ENCODE measurements at regions not wholly inside any gene's neighbourhood (a gene's known extent, or its start where the extent isn't known, plus 50 kb on each side); places are given as distances from the start of the nearest gene placed in this dataset.
A peak's percentile ranks its signal among the peaks of the same experiment; 100 is the strongest.
"Not testable (repeated sequence)": the region's sequence is repeated elsewhere in the genome, so short reads cannot be mapped to it uniquely, and the experiment has no call there.

- H3K4me3 ChIP-seq; ATAC-seq; CTCF ChIA-PET; POLR2A ChIA-PET; FAIRE-seq; DNase-seq (ENCODE audit: low read depth in 1 of 2, low spot score in 1 of 2); H3K9me3 ChIP-seq; H3K4me1 ChIP-seq; H3K27ac ChIP-seq; H3K4me2 ChIP-seq: not testable (repeated sequence)
- 91% methylated on average over 25 of the region's 31 CpGs for WGBS (ENCODE audit: missing lambda C conversion rate)
Measured at GRCh38 chr1:149638901-149639658, 55.4 kb downstream of the PPIAL4C start.

- H3K4me1 ChIP-seq; ATAC-seq; POLR2A ChIA-PET; H3K9me3 ChIP-seq; H3K27ac ChIP-seq; FAIRE-seq; CTCF ChIA-PET; H3K4me3 ChIP-seq; DNase-seq (ENCODE audit: low read depth in 1 of 2, low spot score in 1 of 2); H3K4me2 ChIP-seq: not testable (repeated sequence)
- 79% methylated on average over 4 of the region's 4 CpGs for WGBS (ENCODE audit: missing lambda C conversion rate)
Measured at GRCh38 chr1:149641179-149641578, 57.5 kb downstream of the PPIAL4C start.

GRCh38 chr1:149644818-149645217 is 61.2 kb downstream of the PPIAL4C start:
- H3K27ac ChIP-seq; POLR2A ChIA-PET; H3K4me1 ChIP-seq; H3K4me2 ChIP-seq; DNase-seq (ENCODE audit: low read depth in 1 of 2, low spot score in 1 of 2); H3K9me3 ChIP-seq; ATAC-seq; CTCF ChIA-PET; H3K4me3 ChIP-seq; FAIRE-seq: not testable (repeated sequence)
- WGBS (ENCODE audit: missing lambda C conversion rate) = 68% methylated on average over 1 of the region's 1 CpG

GRCh38 chr1:149646360-149647017 is 62.8 kb downstream of the PPIAL4C start:
- H3K4me1 ChIP-seq, CTCF ChIA-PET, H3K9me3 ChIP-seq, POLR2A ChIA-PET, FAIRE-seq: not testable (repeated sequence)
- DNase-seq (ENCODE audit: low read depth in 1 of 2, low spot score in 1 of 2) (peak in 1 of 2 experiments; percentile 51), ATAC-seq (peak; percentile 93 to 96)
- peak overlapping the region; percentile 56 for H3K4me2 ChIP-seq
- peak overlapping the region; percentile 62 to 81 for H3K27ac ChIP-seq
- H3K4me3 ChIP-seq = peak overlapping the region; percentile 51
- WGBS (ENCODE audit: missing lambda C conversion rate) = 3% methylated on average over 10 of the region's 37 CpGs

- peak; percentile 38 to 67; a peak in 4 of 6 replicates for ATAC-seq
- FAIRE-seq = not testable (repeated sequence)
Measured at GRCh38 chr1:149647018-149647373, 63.3 kb downstream of the PPIAL4C start.

GRCh38 chr1:149657750-149658149 is 74.1 kb downstream of the PPIAL4C start:
- ATAC-seq = peak; percentile 27 to 62; a peak in 2 of 6 replicates
- 61% methylated on average over 4 of the region's 4 CpGs for WGBS (ENCODE audit: missing lambda C conversion rate)
- POLR2A ChIA-PET = not testable (repeated sequence)

More at GRCh38 chr1:149647018-149647373, 63.3 kb downstream of the PPIAL4C start:
- POLR2A ChIA-PET; H3K9me3 ChIP-seq; H3K4me1 ChIP-seq; CTCF ChIA-PET; DNase-seq (ENCODE audit: low read depth in 1 of 2, low spot score in 1 of 2): not testable (repeated sequence)
- Histone ChIP-seq H3K4me2 (peak overlapping the region; percentile 56), H3K4me3 (peak overlapping the region; percentile 51), H3K27ac (peak overlapping the region; percentile 62 to 81; a peak in 5 of 6 replicates)
- WGBS (ENCODE audit: missing lambda C conversion rate) = 1% methylated on average over 12 of the region's 20 CpGs

GRCh38 chr1:149658175-149658574 is 74.5 kb downstream of the PPIAL4C start:
- H3K4me2 ChIP-seq; H3K4me3 ChIP-seq; POLR2A ChIA-PET; H3K27ac ChIP-seq; H3K9me3 ChIP-seq; FAIRE-seq; DNase-seq (ENCODE audit: low read depth in 1 of 2, low spot score in 1 of 2); CTCF ChIA-PET; H3K4me1 ChIP-seq: not testable (repeated sequence)
- ATAC-seq = peak; percentile 50 to 56; a peak in 4 of 6 replicates
- 7% methylated on average over 2 of the region's 5 CpGs for WGBS (ENCODE audit: missing lambda C conversion rate)

More at GRCh38 chr1:149657750-149658149, 74.1 kb downstream of the PPIAL4C start:
- H3K4me1 ChIP-seq; DNase-seq (ENCODE audit: low read depth in 1 of 2, low spot score in 1 of 2); H3K9me3 ChIP-seq; H3K4me3 ChIP-seq; H3K27ac ChIP-seq; H3K4me2 ChIP-seq; FAIRE-seq; CTCF ChIA-PET: not testable (repeated sequence)

GRCh38 chr1:149664624-149665023 is 81.0 kb downstream of the PPIAL4C start:
- POLR2A ChIA-PET; CTCF ChIA-PET; H3K4me2 ChIP-seq; DNase-seq (ENCODE audit: low read depth in 1 of 2, low spot score in 1 of 2); H3K9me3 ChIP-seq; H3K4me3 ChIP-seq; H3K4me1 ChIP-seq; FAIRE-seq: not testable (repeated sequence)
- no CpG with 5 or more reads among the region's 2 CpGs for WGBS (ENCODE audit: missing lambda C conversion rate)
- H3K27ac ChIP-seq = peak overlapping the region in 1 of 2 experiments; percentile 40; a peak in 1 of 6 replicates
- ATAC-seq = peak; percentile 65 to 68

GRCh38 chr1:149665033-149665432 is 81.4 kb downstream of the PPIAL4C start:
- H3K4me1 ChIP-seq; FAIRE-seq; DNase-seq (ENCODE audit: low read depth in 1 of 2, low spot score in 1 of 2); POLR2A ChIA-PET; H3K4me3 ChIP-seq; ATAC-seq; H3K9me3 ChIP-seq; CTCF ChIA-PET: not testable (repeated sequence)
- Histone ChIP-seq H3K4me2 (peak overlapping the region; percentile 21; the same call in 1 of the 3 replicates), H3K27ac (peak overlapping the region in 1 of 2 experiments; percentile 40; a peak in 1 of 6 replicates)

- H3K9me3 ChIP-seq; FAIRE-seq; DNase-seq (ENCODE audit: low read depth in 1 of 2, low spot score in 1 of 2); H3K4me3 ChIP-seq; CTCF ChIA-PET; H3K4me2 ChIP-seq; H3K27ac ChIP-seq; H3K4me1 ChIP-seq; ATAC-seq; POLR2A ChIA-PET: not testable (repeated sequence)
- 77% methylated on average over 2 of the region's 2 CpGs for WGBS (ENCODE audit: missing lambda C conversion rate)
Measured at GRCh38 chr1:149665528-149665927, 81.9 kb downstream of the PPIAL4C start.

- DNase-seq (ENCODE audit: low read depth in 1 of 2, low spot score in 1 of 2); H3K9me3 ChIP-seq; CTCF ChIA-PET; H3K4me1 ChIP-seq; H3K27ac ChIP-seq; H3K4me2 ChIP-seq; FAIRE-seq; ATAC-seq; H3K4me3 ChIP-seq; POLR2A ChIA-PET: not testable (repeated sequence)
- 48% methylated on average over 4 of the region's 4 CpGs for WGBS (ENCODE audit: missing lambda C conversion rate)
Measured at GRCh38 chr1:149673231-149673909, 89.7 kb downstream of the PPIAL4C start.
